Mesendoderm (in vitro differentiated cells): ENCODE measurements at regions not wholly inside any gene's neighbourhood (a gene's known extent, or its start where the extent isn't known, plus 50 kb on each side); places are given as distances from the start of the nearest gene placed in this dataset.
A peak's percentile ranks its signal among the peaks of the same experiment; 100 is the strongest.

Source experiments
- DNase-seq: peaks from one replicate; pipeline ENCODE4 v3.0.0; 2013
- H2AK5ac ChIP-seq: 2 replicates; pipeline ENCODE4 v1.6.1; 2013; ENCODE audit warnings: low read length, inconsistent platforms
- H2BK120ac ChIP-seq: 2 replicates; pipeline ENCODE4 v1.6.1; 2013; ENCODE audit warnings: low read depth, mild to moderate bottlenecking, low read length, moderate library complexity, mixed read lengths
- H2BK15ac ChIP-seq: replicated peaks from 2 replicates; pipeline ENCODE4 v1.6.1; 2013; ENCODE audit warnings: low read depth, mild to moderate bottlenecking, moderate library complexity
- H2BK5ac ChIP-seq: 2 replicates; pipeline ENCODE4 v1.6.1; 2013; ENCODE audit warnings: low read length, inconsistent platforms
- H3K18ac ChIP-seq: 2 replicates; pipeline ENCODE4 v1.6.1; 2013; ENCODE audit warnings: mild to moderate bottlenecking, low read length, mixed read lengths
- H3K23ac ChIP-seq: one replicate; pipeline ENCODE4 v1.6.1; 2013; ENCODE audit warnings: low read length
- H3K27ac ChIP-seq: 2 replicates; pipeline ENCODE4 v1.5.1; 2013; ENCODE audit warnings: low read depth, mild to moderate bottlenecking, inconsistent platforms, low read length, moderate library complexity
- H3K27me3 ChIP-seq: 2 replicates; pipeline ENCODE4 v1.6.1; 2013; ENCODE audit warnings: low read length, control low read depth, mild to moderate bottlenecking, inconsistent platforms; ENCODE audit not compliant: insufficient read depth, poor library complexity
- H3K36me3 ChIP-seq: 2 replicates; pipeline ENCODE4 v1.6.1; 2013; ENCODE audit warnings: low read length, inconsistent platforms; ENCODE audit not compliant: control insufficient read depth, insufficient read depth
- H3K4ac ChIP-seq: one replicate; pipeline ENCODE4 v1.6.1; 2013; ENCODE audit warnings: low read depth, mild to moderate bottlenecking, low read length, moderate library complexity
- H3K4me1 ChIP-seq: 2 replicates; pipeline ENCODE4 v1.6.1; 2013; ENCODE audit warnings: low read depth, low read length, inconsistent platforms; ENCODE audit not compliant: control insufficient read depth
- H3K4me2 ChIP-seq: 2 replicates; pipeline ENCODE4 v1.6.1; 2013; ENCODE audit warnings: low read length
- H3K4me3 ChIP-seq: 2 replicates; pipeline ENCODE4 v1.5.1; 2013; ENCODE audit warnings: mild to moderate bottlenecking, low read length
- H3K56ac ChIP-seq: one replicate; pipeline ENCODE4 v1.6.1; 2013; ENCODE audit warnings: low read length
- H3K79me1 ChIP-seq: 2 replicates; pipeline ENCODE4 v1.6.1; 2013; ENCODE audit warnings: low read length, inconsistent platforms
- H3K79me2 ChIP-seq: 2 replicates; pipeline ENCODE4 v1.6.1; 2013; ENCODE audit warnings: mild to moderate bottlenecking, low read length; ENCODE audit not compliant: control insufficient read depth, insufficient read depth
- H3K9ac ChIP-seq: 2 replicates; pipeline ENCODE4 v1.6.1; 2013; ENCODE audit warnings: low read length, inconsistent platforms
- H4K5ac ChIP-seq: one replicate; pipeline ENCODE4 v1.6.1; 2013; ENCODE audit warnings: low read length
- H4K8ac ChIP-seq: one replicate; pipeline ENCODE4 v1.6.1; 2013; ENCODE audit warnings: low read depth, mild to moderate bottlenecking, control low read depth, low read length, moderate library complexity
- WGBS: extraction: QIAGEN DNeasy Blood & Tissue Kit; methylation state at CpG from one replicate; pipeline ENCODE4 v1.1.7; 2013; ENCODE audit warnings: low lambda C conversion rate, missing lambda C conversion rate; ENCODE audit not compliant: insufficient coverage; ENCODE audit errors: extremely low coverage; 5-methylcytosine and 5-hydroxymethylcytosine counted together

DNA sequence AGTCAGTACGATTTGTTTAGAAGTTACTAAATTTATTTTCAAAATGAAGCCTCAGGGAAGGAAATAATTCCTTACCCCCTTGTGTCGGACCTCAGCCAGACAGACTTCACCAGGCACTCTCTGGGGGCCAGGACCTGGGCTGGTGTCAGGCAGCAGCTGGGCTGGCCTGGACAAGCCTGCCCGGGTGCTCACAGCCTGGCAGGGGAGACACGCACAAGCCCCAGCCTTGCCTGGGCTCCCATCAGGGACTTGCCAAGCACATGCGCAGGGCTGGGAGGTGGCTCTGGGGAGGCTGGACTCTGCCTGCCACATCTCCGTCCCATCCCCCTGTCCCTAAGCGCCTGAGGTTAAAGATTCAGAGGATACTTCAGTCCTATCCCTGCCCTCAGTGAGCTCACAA is 56.8 kb upstream of the HS6ST1 start:
- Histone ChIP-seq H3K18ac (no peak overlapping the region), H3K27me3 (no peaks in the 10 kb centered on the region), H3K56ac (no peak overlapping the region), H3K4me3 (no peak overlapping the region), H2BK5ac (no peak overlapping the region), H3K79me1 (no peaks in the 10 kb centered on the region), H4K5ac (no peak overlapping the region), H4K8ac (no peak overlapping the region), H3K4ac (no peak overlapping the region), H2BK120ac (no peak overlapping the region), H3K4me2 (no peak overlapping the region), H2BK15ac (no peak overlapping the region), H3K36me3 (no peaks in the 10 kb centered on the region), H3K23ac (no peak overlapping the region), H3K9ac (no peak overlapping the region), H3K79me2 (no peaks in the 10 kb centered on the region), H3K4me1 (peaks cover 7% of the 10 kb centered on the region), H3K27ac (no peak overlapping the region), H2AK5ac (no peak overlapping the region)
- no CpG with 5 or more reads among the region's 7 CpGs for WGBS
- DNase-seq = no peak

DNA sequence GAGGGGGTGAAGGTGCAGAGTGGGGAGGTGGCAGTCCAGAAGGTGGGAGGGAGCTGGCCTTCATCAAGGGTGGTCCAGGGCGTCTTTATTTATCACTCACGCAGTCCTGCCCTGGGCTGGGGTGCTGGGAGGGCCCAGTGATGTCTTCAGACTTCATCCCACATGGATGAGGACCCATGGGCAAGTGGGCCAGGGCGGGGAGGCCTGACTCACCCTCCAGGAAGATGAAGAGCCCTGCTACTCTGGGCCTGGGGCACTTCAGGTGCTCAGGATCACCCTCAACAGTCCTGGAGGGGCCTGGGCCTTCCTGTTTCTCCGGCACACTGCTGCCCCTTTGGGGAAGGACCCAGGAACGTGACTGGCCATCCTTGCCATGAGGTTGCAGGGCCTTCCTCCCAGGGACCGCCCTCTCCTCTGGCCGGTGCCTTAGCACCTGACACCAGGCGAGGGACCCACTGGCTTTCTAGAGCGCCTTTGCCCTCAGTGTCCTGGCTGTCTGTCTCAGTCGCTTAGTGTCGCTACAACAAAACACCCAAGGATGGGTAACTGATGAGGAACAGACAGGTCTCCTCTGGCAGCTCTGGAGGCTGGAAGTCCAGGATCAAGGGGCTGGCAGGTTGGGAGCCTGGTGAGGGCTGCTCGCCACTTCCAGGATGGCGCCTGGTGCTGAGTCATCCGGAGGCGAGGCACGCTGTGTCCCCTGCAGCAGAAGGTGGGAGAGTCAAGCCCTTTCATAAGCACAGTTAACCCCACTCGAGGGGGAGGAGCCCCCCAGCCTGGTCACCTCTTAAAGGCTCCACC is 57.8 kb upstream of the HS6ST1 start:
- Histone ChIP-seq H3K4ac (no peak overlapping the region), H3K56ac (no peak overlapping the region), H3K4me2 (no peak overlapping the region), H4K5ac (no peak overlapping the region), H4K8ac (no peak overlapping the region), H3K79me2 (no peaks in the 10 kb centered on the region), H2BK15ac (no peak overlapping the region), H3K79me1 (no peaks in the 10 kb centered on the region), H3K27ac (no peak overlapping the region), H3K18ac (no peak overlapping the region), H3K27me3 (no peaks in the 10 kb centered on the region), H2BK120ac (no peak overlapping the region), H3K23ac (no peak overlapping the region), H2AK5ac (no peak overlapping the region), H3K9ac (no peak overlapping the region), H3K36me3 (no peaks in the 10 kb centered on the region), H3K4me3 (no peak overlapping the region), H3K4me1 (peaks cover 7% of the 10 kb centered on the region), H2BK5ac (no peak overlapping the region)
- WGBS = no CpG with 5 or more reads among the region's 17 CpGs
- DNase-seq = no peak

DNA sequence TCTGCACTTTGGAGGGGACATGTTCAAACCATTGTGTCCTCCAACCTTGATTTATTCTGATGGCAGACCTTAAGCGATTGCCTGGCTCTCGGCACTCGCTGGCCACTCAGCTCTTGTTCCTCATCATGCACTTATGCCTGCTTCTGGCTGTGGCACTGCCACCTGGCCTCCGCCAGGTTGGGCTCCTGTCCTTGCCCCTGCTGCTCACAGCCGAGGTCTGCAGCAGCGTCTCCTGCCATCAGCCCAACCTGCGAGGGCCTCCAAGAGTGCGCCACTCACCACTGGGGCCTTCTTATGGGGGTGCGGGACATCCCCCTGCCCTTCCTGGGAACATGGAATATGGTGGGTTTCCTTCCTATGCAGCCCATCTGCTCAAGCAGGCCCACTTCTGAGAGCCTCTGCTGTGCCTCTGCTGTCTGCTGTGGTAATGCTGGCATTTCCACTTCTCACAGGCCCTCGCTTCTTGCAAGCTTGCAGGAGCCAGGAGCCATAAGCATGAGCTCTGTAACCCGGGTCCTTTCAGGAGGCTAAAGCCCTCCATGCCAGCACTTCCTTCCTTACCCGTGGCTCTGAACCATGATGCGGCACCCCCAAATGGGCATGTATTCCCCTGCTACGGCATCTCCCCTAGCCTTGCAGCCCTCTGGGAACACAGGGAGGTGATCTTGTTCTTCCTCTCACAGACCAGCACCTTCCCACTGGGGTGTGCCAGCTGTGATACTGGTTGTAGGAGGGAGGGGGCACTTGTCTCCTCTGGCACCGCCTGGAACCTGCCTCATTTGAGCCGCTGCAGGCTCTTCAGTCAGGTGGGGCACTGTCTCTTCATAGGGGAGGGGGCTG is 58.6 kb upstream of the HS6ST1 start:
- no peaks in the 10 kb centered on the region for H3K79me2 ChIP-seq
- H4K5ac ChIP-seq = no peak overlapping the region
- H3K79me1 ChIP-seq = no peaks in the 10 kb centered on the region
- no peak overlapping the region for H3K23ac ChIP-seq
- H2BK120ac ChIP-seq = no peak overlapping the region
- no peak overlapping the region for H2AK5ac ChIP-seq
- H3K4me2 ChIP-seq = no peak overlapping the region
- H4K8ac ChIP-seq = no peak overlapping the region
- no peak for DNase-seq
- peaks cover 9% of the 10 kb centered on the region for H3K4me1 ChIP-seq
- H3K27me3 ChIP-seq = no peaks in the 10 kb centered on the region
- WGBS = no CpG with 5 or more reads among the region's 16 CpGs
- H3K4me3 ChIP-seq = no peak overlapping the region
- no peak overlapping the region for H2BK15ac ChIP-seq
- H3K56ac ChIP-seq = no peak overlapping the region
- H3K36me3 ChIP-seq = no peaks in the 10 kb centered on the region
- no peak overlapping the region for H3K9ac ChIP-seq
- H3K4ac ChIP-seq = no peak overlapping the region
- H3K27ac ChIP-seq = no peak overlapping the region
- H2BK5ac ChIP-seq = no peak overlapping the region
- H3K18ac ChIP-seq = no peak overlapping the region

DNA sequence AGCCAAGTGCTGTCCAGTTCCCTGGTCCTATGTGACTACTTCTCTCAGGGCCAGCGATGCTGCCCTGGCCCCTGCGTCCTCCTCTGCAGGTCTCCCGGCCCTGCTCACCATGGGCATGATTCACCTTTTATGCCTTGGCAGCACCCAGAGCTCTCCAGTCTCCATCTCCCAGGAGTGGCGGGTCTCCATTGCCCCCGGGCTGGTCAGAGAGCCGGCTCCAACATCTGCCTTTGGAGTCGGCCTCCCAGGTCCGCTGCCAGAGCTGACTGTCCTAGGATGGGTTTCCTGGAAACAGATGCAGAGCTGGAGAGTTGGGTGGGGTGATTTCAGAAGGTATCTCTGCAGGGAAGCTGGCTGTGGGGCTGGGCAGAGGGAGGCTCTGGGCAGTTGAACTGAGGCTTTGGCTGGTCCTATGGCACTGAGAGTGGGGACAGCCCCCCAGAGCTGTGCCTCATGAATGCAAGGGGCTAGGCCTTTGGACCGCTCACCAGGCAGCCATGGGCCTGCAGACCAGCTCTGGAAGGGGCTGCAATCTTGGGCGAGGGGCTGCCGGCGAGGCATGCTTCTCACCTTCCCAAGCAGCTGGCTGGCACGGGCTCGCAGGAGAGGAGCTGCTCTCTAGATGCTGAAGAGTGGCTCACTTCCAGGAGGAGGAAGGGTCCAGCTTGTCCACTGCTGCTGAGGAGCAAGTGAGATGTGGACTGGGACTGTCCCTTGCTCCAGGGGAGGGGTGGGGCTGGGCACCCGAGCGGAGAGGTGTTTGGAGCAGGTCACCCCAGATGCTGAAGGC is 59.8 kb upstream of the HS6ST1 start:
- no peak overlapping the region for H3K4me2 ChIP-seq
- H3K56ac ChIP-seq = peak overlapping the region; percentile 63
- H3K4me3 ChIP-seq = no peak overlapping the region
- no peak overlapping the region for H3K23ac ChIP-seq
- peaks cover 9% of the 10 kb centered on the region for H3K4me1 ChIP-seq
- no peaks in the 10 kb centered on the region for H3K79me2 ChIP-seq
- no peak overlapping the region for H3K18ac ChIP-seq
- no peaks in the 10 kb centered on the region for H3K79me1 ChIP-seq
- no peak overlapping the region for H2BK120ac ChIP-seq
- no peak overlapping the region for H2BK5ac ChIP-seq
- DNase-seq = no peak
- no peak overlapping the region for H2BK15ac ChIP-seq
- no peaks in the 10 kb centered on the region for H3K27me3 ChIP-seq
- no peaks in the 10 kb centered on the region for H3K36me3 ChIP-seq
- no CpG with 5 or more reads among the region's 16 CpGs for WGBS
- no peak overlapping the region for H4K5ac ChIP-seq
- H3K9ac ChIP-seq = no peak overlapping the region
- H3K4ac ChIP-seq = no peak overlapping the region
- H2AK5ac ChIP-seq = peak overlapping the region; percentile 40
- no peak overlapping the region for H4K8ac ChIP-seq
- peak overlapping the region; percentile 9 for H3K27ac ChIP-seq

DNA sequence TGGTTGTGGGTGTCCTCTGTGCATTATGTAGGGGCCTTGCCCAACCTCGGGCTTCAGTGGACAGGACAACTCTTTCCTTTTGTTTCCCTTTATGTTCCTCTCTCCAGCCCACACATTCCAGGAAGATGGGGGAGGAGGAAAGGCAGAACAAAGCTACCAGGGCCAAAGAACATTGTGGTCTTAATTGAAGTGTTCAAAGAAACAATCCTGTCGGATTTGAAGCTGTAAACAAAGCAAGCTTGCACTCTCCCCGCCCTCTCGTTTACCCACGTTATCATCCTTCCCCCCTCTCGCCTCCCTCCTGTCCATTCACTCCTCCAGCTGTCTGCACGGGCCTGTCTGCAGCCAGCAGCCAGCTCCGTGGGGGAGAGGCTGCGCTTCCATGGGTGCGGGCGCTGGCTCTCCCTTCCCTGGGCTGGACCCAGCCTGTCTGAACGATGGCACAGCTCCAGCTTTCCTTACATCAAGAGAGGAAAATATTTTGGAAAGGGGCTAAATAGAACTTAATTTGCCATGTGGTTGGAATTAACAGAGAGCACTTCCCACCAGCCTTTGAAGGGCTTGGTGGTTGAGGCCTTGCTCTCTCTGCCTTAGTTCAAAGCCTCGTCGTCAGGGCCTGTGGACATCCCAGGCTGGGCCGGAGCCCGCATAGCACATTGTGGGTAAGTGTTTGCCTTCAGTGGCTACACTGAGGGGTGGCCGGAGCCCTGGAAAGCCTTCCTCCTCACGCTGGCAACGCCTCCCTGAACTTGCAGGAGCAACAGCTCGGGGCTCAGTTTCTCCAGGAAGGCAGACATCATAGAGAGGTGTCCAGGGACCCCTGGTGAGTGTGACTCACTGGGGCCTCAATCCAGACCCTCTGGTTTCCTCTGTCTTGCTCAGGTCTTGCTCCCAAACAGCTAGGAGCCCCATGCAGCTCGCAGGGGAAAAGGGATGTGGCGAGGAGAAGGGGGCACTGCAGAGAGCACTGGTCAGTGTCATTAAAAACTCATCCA is 60.6 kb upstream of the HS6ST1 start:
- Histone ChIP-seq H4K8ac (no peak overlapping the region), H3K79me1 (no peaks in the 10 kb centered on the region), H3K27me3 (no peaks in the 10 kb centered on the region), H3K4me2 (no peak overlapping the region), H3K56ac (peak overlapping the region; percentile 63), H2AK5ac (peak overlapping the region; percentile 40), H3K23ac (no peak overlapping the region), H3K18ac (peak overlapping the region; percentile 24), H3K4me1 (peaks cover 9% of the 10 kb centered on the region), H2BK5ac (no peak overlapping the region), H3K27ac (peak overlapping the region; percentile 9), H4K5ac (no peak overlapping the region), H3K4me3 (no peak overlapping the region), H3K9ac (peak overlapping the region; percentile 10), H3K79me2 (no peaks in the 10 kb centered on the region), H2BK15ac (no peak overlapping the region), H2BK120ac (no peak overlapping the region), H3K36me3 (no peaks in the 10 kb centered on the region), H3K4ac (no peak overlapping the region)
- whole genome bisulfite sequencing = no CpG with 5 or more reads among the region's 22 CpGs
- DNase-seq = peak; percentile 73
